Esophagus squamous epithelium (tissue), 4 donors: ENCODE measurements at regions not wholly inside any gene's neighbourhood (a gene's known extent, or its start where the extent isn't known, plus 50 kb on each side); places are given as distances from the start of the nearest gene placed in this dataset.

Experiments used
- POLR2A ChIP-seq, 4 donors: fragments of 450-650 bp; IDR thresholded peaks; one replicate each; pipeline ENCODE4 v1.6.1; 2017; ENCODE audit warnings: antibody characterized with exemption in 4 of 4, mild to moderate bottlenecking in 4 of 4, moderate library complexity in 3 of 4
- TF ChIP-seq, protein P1 (sequence below), 6 experiments: fragments of 450-650 bp in 4 of 6; fragments of 200-600 bp in 2 of 6; sonication (generic) in 2 of 6; IDR thresholded peaks; one replicate each; pipeline ENCODE4 v1.5.1; 2016 to 2019; ENCODE audit warnings: antibody characterized with exemption in 6 of 6, mild to moderate bottlenecking in 4 of 6, moderate library complexity in 4 of 6

DNA sequence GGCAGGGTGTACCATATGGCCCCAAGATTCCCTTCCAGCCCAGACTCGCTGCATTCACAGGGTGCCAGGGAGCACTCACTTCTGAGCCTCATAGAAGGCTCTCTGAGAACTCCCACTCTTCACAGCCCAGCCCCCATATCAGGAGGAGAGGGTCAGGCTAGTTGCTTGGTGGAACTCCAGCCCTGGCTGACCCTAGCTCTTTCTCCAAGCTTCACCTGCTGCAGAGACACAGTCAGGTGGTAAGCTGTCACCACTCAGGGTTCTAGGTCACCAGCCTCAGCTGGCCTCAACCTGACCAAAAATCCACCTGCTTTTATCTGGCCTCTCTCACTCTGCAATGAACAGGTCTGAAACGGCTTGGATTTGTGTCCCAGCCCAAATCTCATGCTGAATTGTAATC, 162.7 kb upstream of the MLN start:
- no peak for TF ChIP-seq POLR2A (IDR thresholded peaks at IDR 0.05)
- TF ChIP-seq, protein P1, sequence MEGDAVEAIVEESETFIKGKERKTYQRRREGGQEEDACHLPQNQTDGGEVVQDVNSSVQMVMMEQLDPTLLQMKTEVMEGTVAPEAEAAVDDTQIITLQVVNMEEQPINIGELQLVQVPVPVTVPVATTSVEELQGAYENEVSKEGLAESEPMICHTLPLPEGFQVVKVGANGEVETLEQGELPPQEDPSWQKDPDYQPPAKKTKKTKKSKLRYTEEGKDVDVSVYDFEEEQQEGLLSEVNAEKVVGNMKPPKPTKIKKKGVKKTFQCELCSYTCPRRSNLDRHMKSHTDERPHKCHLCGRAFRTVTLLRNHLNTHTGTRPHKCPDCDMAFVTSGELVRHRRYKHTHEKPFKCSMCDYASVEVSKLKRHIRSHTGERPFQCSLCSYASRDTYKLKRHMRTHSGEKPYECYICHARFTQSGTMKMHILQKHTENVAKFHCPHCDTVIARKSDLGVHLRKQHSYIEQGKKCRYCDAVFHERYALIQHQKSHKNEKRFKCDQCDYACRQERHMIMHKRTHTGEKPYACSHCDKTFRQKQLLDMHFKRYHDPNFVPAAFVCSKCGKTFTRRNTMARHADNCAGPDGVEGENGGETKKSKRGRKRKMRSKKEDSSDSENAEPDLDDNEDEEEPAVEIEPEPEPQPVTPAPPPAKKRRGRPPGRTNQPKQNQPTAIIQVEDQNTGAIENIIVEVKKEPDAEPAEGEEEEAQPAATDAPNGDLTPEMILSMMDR (IDR thresholded peaks at IDR 0.05), result no peak
